Stimulated activated CD4-positive, alpha-beta T cell treated with anti-CD3 and anti-CD28 coated beads, Interleukin-12 subunit alpha, Interleukin-12 subunit beta, amount 100 ng/mL, for 48 hours (primary cell): ENCODE measurements at regions not wholly inside any gene's neighbourhood (a gene's known extent, or its start where the extent isn't known, plus 50 kb on each side); places are given as distances from the start of the nearest gene placed in this dataset.
"Not testable (repeated sequence)": the region's sequence is repeated elsewhere in the genome, so short reads cannot be mapped to it uniquely, and the experiment has no call there.

Experiments
- DNase-seq, 3 donors: peaks; one replicate each; pipeline ENCODE4 v3.0.0-alpha.2; 2020; ENCODE audit warnings: low read depth in 2 of 3, low spot score in 1 of 3

DNA sequence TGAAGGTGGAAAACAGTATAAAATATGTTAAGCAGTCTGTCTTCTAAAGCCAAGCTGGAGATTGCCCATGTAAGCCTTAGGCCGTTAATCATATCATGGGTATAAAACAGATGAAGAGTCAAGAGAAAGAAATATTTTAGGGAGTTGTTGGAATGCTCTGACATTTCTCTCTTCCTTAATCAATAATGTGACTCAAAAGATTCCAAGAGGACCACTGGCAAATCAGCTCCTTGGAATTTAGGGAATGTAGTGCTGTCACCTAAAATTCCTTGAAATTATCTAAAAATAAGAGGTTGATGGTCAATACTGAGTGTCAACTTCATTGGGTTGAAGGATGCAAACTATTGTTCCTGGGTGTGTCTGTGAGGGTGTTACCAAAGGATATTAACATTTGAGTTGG, 525.9 kb downstream of the KCNA4 start:
- DNase-seq: no peak

DNA sequence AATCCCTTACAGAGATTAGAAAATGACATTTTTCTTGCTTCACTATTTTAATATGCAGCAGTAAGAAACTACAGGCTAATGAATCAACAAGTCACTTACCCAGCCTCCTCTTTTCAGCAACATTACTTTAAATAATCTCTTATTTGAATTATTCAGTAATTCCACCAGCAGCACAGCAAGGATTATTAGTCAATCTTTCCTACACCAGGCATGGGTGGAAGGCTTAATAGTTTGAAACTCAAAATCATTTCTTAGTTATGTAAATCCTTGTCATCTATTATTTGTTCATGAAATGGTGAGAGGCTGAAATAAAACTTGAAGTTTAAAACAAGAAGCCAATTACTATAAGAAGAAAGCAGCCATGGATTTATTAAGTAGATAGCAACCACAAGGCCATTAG, 530.5 kb downstream of the KCNA4 start:
- DNase-seq: no peak

DNA sequence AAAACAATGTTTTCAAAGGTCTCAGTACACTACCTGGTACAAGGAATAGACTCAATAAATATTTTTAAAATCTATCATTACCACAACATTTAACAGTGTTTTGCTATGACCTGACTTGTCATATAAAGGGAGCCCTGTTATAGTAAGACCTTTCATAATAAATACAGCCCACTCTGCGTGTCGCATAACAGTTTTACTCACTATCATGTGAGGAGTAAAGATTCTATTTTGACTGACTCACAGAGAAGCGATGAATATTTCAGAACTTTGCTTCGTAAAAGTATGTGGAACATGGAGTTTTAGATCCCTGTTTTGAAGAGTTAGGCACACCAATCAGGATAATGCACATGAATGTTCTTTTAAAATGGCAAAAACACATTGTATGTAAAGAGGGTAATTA, 531.2 kb downstream of the KCNA4 start:
- no peak for DNase-seq

DNA sequence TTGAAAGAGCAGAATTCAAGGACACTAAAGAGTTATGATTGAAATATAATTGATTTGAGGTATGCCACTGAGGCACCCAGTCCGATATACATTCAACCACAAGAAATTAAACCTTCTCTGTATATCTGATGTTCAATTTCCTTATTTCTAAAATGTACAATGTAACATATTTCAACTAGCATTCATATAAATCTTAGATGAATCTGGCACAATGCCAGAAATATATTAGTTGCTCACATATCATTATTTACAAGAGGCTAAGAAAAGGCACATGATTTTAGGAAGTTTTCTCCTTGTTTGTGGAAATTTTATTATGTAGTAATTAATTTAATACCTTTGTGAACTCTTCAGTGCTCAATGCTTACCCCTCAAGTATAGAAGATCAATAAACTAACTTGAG, 532.3 kb downstream of the KCNA4 start:
- DNase-seq: no peak

DNA sequence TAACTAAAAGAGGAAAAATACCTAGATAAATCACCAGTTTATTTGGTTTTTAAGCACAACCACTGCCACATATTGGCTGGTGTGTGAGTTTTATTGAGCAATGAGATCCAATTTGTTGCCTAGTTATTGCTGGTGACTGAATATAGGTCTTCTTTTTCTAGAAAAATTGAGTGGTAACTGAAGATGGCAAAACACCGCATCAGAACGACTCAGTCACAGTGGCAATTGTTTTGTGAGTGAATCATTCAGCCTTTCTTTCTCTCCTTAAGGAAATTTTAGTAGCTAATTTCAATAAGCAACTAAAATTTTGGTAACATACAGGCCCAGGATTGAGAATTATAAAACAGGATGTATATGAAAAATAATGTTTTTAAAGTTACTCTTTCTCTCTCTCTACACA, 533.0 kb downstream of the KCNA4 start:
- DNase-seq: no peak

DNA sequence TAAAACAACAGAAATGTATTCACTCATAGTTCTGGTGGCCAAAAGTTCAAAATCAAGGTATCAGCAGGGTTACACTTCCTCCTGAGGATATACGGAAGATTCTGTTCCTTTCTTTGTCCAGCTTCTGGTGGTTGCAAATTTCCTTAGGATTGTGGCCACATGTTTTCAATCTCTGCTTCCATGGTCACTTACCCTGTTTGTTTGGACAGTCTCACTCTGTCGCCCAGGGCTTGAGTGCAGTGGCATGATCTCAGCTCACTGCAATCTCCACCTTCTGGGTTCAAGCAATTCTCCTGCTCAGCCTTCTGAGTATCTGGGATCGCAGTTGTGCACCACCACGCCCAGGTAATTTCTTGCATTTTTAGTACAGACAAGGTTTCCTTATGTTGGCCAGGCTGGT, 534.3 kb downstream of the KCNA4 start:
- no peak for DNase-seq

DNA sequence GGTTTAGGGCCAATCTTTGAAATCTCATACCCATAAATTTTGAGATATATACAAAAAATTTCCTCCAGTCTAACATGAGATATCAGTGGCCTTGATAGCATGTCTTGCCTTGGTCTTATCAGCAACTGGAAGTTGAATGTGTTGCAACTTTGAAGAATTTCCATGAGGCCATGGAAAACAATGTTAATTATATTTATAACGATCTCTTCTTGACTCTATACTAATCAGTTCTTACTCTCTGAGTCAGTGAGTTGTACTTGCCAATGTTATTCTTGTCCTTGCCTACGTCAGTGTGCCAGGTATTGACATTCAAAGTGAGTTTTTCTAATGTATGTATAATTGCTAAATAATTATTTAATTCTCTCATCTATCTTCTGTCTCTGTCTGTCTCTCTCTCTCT, 535.1 kb downstream of the KCNA4 start:
- DNase-seq: no peak

DNA sequence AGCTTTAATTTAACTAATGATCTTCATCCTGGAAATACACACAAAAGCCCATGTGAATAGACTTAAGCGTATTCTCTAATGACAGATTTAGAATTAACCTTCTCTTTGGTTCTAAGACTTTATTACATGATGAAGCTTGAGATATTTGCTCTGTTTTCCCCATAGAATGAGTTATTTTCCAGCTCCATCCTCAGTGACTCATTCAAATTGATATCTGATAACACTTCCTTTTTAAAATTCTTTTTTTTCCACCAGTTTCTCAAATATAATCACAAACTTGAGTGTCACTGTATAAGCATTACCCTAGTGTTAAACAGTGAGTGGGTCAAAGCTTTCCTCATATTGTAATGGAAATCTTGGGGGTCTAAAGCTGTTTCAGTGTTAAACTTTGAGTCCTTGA, 535.8 kb downstream of the KCNA4 start:
- DNase-seq: no peak

DNA sequence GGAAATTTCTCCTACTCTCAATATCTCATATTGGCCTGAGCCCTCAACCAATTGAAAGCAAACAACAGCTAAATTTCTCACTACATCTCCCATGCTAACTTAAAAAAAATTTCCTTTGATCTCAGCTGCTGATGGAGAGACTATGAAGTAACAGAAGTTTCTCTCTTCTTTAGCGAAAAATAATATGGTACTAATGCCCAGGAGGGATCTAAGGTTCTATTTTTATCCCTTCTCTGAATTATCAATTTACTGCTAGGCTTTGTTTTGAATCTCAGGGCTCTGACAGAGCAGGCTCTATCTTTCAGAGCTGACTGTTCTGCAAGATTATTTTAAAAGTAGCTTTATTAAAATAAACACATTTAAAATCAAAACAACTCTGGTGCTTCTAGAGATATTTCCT, 558.6 kb downstream of the KCNA4 start:
- no peak for DNase-seq

DNA sequence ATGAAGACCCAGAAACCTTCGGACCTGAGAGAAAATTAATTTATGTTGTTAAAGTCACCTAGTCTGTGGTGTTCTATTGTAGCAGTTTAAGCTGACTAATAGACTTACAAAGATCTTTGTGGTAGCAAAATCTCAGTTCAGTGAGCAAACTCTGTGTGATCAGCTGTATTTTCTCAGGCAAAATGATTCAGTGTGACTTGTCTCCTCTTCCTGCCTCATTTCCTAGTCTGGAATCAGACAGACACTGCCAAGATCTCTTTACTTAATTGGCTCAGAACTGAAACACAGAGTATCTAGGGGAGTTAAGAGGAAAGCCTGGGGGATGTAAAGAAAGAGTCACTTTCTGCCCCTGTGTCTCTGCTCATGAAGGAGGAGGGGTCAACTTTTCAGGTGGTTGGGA, 564.7 kb downstream of the KCNA4 start:
- no peak for DNase-seq

DNA sequence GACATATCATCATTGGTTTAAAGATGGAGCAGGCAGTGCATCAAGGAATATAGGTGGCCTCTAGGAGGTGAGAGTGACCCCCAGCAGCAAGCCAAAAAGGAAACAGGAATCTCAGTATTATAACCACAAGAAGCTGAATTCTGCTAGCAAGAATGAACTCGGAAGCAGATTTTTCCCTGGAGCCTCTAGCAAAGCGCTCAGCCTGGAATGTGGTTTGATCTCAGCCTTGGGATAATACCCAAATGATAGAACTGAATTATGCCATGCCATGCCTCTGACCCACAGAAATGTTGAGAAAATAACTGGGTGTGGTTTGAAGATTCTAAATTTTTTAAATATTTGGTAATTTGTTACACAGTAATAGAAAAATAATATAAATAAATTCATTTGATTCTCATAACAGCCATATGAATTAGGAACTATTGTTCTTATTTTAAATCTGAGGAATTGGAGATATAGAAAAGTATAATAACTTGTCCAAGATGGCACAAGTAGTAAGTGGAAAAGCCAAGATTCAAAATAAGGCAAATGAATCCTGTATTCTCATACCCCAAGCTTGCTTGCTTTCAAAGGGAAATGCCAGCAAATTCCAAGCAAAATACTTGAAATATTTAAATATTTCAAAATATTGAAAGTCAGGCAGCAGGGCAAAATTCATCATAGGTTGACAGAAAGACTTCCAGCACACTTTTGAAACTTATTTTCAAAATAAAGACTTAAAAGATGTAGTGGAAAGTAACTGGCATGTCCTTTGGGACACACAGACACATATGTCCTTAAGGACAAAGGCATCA, 567.4 kb downstream of the KCNA4 start:
- no peak for DNase-seq

DNA sequence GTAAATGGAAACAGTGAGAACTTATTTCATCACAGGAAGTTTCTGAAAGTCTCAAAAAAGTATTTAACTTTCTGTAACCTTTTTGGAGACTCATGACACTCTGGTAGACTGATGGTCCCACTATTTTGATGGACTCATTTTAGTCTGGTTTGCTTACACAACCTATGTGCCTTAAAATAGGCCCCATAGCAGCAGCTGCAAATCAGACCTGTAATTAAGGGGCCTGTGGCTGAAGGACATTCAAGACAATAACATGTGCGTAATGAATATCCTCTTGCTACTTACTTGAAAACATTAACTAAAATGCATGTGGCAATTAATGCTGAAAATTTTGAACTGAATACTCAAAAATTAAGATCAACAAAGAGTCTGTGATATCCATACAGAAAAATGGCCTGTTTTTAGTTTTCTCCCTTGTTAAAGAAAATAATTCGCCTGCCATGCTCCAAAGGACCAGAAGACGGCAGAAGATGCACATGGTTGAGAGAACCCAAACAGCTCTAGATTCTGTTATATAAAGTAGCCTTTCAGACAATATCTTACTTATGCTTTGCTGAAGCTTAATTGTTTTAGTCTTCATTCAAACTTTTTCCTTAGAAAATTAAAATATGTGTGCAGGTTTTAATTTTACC, 568.5 kb downstream of the KCNA4 start:
- DNase-seq: no peak

DNA sequence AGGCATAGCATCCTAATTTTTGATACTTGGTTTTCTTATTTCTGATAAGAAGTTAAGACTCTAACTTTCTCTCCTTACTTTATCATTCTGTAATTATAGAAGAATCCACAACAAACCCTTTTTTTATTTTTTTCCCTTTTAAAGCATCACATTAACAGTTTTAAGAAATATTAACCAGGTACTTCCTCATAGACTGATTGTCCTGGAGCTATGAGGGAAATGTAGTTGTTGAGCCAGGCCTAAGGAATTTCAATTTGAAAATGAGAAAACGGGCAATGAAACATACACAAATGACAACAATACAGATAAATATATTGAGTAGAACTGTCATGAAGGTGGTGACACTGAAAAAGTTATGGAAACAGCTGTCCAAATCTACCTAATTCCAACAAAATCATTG, 569.0 kb downstream of the KCNA4 start:
- DNase-seq: no peak

DNA sequence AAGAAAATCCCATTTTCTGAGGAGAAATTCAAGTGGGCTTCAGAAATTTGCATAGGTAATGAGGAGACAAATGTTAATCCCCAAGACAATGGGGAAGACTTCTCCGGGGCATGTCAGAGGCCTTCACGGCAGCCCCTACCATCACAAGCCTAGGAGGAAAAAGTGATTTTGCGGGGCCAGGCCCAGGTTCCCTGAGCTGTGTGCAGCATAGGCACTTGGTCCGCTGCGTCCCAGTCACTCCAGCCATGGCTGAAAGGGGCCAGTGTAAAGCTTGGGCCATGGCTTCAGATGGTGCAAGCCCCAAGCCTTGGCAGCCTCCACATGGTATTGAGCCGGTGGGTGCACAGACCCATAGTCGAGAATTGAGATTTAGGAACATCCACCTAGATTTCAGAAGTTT, 570.7 kb downstream of the KCNA4 start:
- DNase-seq: no peak

DNA sequence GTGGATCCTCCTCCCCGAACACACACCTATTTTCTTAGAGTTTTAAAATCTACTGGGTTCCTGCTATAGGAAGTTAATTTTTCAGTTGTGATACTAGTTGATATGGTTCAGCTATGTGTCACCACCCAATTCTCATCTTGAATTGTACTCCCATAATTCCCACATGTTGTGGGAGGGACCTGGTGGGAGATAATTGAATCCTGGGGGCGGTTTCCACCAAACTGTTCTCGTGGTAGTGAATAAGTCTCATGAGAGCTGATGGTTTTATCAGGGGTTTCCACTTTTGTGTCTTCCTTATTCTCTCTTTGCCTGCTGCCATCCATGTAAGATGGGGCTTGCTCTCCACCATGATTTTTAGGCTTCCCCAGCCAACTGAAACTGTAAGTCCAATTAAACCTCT, 571.6 kb downstream of the KCNA4 start:
- DNase-seq: not testable (repeated sequence)

DNA sequence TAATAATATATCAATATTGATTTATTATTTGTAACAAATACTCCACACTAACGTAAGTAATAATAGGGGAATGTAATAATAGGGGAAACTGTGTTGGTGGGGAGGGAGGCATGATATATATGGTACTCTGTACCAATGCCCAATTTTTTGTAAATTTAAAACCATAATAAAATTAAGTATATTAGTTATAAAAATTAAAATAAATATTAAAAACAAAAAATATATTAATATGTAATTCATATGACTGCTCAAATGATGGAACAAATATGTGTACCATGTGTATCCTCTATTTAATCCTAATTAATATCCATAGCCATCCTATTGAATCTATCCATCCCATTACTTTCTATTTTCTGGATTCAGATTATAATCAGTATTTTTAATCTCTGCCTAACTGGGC, 578.0 kb downstream of the KCNA4 start:
- DNase-seq: no peak

DNA sequence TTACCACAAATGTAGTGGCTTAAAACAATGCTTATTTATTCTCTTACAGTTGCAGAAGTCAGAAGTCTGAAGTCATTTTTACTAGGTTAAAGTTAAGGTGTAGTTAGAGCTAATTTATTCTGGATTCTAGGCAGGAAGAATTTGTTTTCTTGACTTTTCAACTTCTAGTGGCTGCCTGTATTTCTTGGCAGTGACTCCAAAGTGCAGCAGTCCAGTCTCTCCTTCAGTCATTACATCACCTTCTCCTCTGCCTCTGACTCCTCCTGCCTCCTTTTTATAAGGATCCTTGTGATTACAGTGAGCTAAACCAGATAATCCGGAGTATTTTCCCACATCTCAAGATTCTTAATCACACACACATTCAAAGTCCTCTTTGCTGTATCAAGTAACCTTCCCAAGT, 581.4 kb downstream of the KCNA4 start:
- no peak for DNase-seq

DNA sequence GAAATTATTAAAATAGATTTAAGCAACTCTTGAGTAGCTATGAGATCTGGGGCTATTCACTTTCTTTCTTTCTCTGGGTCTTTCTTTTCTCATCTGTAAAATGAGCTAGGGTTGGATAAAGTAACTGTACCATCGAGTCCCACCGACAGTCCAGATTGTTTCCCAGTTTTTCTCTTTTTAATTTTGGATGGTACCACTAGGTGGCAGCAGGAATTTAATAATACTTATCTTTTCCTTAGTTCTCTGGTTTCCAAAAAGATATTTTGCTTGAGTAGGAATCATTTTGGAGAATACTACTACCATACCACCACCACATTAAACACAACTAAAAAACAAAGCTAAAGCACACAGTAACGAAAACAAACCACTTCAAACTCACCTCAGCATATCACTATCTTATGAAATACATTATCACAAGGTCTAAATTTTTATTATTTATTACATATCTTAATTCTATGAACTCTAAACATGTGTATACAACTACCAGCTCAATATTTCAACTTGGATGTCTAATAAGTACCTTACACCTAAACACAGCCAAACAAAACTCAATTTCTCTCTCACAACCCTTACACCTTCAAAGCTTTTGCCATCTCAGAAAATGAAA, 584.0 kb downstream of the KCNA4 start:
- DNase-seq: no peak

DNA sequence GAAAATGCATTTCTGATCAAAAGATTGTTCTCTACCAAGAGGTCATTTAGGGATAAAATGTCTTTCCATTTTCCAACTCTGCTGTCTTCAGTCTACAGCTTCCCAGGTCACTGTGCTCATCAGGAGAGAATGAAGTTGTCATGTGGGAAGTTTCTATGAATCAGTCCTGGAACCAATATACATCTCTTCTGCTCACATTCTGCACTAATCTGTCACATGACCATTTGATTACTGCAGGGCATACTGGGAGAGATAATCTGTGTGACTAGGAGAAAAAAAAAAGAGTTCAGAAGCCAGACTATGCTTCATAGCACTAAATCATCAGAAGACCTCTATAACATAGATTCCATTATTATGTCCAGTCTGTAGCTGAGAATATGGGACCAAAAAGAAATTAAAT, 611.5 kb downstream of the KCNA4 start:
- no peak for DNase-seq

DNA sequence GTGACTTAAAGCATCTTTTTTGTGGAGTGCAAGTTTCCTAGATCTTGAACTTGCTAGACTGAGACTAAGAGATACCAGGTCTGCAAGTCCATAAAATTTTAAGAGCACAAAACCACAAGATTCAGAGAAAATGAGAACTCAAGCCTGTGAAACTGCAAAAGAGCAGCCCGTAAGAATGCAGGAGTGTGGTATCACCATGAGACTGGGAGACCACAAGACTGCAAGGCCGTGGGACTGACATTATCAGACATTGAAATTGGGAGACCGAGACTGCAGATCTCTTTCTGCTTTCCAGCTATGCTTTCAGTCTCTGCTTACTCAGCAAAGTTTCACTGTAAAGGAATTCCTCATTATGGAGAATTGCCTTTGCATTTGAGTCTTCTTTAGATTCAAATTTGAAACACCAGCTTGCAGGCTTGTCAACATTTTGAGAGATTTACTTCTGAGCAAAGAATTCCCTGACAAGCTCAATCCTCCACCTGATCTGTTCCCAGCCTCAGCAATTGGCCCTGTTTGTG, 621.2 kb downstream of the KCNA4 start:
- no peak for DNase-seq

DNA sequence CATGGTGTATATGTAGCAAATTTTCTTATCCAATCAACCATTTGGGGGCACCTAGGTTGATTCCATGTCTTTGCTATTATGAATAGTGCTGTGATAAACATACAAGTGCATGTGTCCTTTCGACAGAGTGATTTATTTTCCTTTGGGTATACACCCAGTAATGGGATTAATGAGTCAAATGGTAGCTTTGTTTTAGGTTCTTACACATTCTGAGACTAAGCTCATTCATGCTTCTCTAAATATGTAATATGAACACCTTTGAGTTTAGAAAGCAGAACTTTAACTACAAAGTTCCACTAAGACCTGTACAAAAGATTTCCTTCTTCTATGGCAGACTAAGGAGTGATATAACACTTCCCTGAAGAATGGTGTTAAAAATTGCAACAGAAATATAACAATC, 627.0 kb downstream of the KCNA4 start:
- no peak for DNase-seq

DNA sequence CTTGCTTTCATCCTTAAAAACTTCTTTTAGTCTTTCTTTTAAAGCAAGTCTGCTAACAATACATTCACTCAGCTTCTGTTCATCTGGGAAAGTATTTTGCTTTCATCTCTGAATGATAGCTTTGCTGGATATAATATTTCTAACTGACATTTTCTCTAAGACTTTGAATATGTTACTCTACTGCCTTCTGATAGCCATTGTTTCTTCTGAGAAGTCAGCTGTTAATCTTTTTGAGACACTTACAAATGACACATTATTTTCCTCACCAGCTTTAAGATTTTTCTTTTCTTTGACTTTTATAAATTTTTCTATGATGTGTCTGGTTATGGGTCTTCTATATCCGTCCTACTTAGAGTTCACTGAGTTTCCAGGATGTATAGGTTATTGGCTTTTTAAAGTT, 643.1 kb downstream of the KCNA4 start:
- DNase-seq: no peak
